GM18517 (cell line): ENCODE measurements at regions not wholly inside any gene's neighbourhood (a gene's known extent, or its start where the extent isn't known, plus 50 kb on each side); places are given as distances from the start of the nearest gene placed in this dataset.

Experiments
- ATAC-seq: cut with Tn5 transposase; IDR thresholded peaks from one replicate; pipeline ENCODE4 v1.9.1; 2021; ENCODE audit warnings: mild to moderate bottlenecking, moderate library complexity; ENCODE audit not compliant: unreplicated experiment

- ATAC-seq: no peak
Observed at GRCh38 chr1:200354243-200354642, 55.6 kb downstream of the ZNF281 start.

DNA sequence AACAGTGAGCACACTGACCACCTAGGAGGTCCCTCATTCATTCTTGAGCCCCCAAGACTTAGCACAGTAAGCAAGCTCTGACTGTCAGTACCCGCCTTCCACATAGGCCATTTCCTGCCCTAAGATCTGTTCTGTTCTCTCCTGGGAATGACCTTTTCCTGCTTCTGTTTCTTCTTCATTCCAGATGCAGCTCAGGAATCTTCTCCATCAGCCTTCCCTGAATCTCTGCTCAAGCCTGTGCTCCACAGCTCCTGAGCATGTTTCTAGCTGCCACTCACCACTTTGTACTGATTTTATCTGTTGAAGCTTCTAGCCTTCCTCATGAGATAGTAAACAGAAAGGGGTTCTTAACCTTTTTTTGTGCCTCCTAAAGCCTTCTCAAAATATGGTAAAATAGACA lies 56.6 kb downstream of the ZNF281 start:
- no peak for ATAC-seq

GRCh38 chr1:200351826-200352549 lies 57.8 kb downstream of the ZNF281 start:
- ATAC-seq: peak; percentile 68

- no peak for ATAC-seq
Observed at GRCh38 chr1:200351425-200351824, 58.4 kb downstream of the ZNF281 start.

DNA sequence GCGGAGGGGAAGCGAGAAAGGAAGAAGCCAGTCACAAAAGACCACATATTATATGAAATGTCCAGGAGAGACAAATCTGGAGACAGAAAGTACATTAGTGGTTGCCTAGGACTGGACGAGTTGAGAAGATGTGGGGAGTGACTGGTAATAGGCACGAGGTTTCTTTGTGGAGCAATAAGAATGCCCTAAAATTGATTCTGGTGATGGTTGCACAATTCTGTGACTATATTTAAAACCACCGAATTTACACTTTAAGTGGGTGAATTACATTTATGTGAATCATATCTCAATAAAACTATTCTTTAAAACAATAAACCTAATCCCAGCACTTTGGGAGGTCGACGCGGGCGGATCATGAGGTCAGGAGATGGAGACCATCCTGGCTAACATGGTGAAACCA lies 63.1 kb downstream of the ZNF281 start:
- ATAC-seq: no peak

DNA sequence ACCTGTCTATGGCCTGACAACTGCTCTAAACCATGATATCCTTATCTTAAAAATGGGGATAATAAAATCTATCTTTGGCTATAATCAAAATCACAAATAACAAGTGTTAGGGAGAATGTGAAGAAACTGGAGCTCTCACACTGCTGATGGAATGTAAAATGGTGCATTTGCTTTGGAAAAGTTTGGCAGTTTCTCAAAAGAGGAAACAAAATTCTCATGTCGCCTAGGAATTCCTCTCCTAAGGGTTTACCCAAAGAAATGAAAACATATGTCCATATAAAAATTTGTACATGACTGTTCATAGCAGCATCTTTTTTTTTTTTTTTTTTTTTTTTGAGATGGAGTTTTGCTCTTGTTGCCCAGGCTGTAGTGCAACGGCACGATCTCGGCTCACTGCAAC lies 64.3 kb downstream of the ZNF281 start:
- ATAC-seq: no peak

GRCh38 chr1:200343874-200344273 lies 66.0 kb downstream of the ZNF281 start:
- ATAC-seq: no peak

GRCh38 chr1:200342511-200343311 lies 67.1 kb downstream of the ZNF281 start:
- no peak for ATAC-seq

- ATAC-seq: no peak
Observed at GRCh38 chr1:200338451-200338850, 71.4 kb downstream of the ZNF281 start.

GRCh38 chr1:200337831-200338230 lies 72.0 kb downstream of the ZNF281 start:
- ATAC-seq: no peak

DNA sequence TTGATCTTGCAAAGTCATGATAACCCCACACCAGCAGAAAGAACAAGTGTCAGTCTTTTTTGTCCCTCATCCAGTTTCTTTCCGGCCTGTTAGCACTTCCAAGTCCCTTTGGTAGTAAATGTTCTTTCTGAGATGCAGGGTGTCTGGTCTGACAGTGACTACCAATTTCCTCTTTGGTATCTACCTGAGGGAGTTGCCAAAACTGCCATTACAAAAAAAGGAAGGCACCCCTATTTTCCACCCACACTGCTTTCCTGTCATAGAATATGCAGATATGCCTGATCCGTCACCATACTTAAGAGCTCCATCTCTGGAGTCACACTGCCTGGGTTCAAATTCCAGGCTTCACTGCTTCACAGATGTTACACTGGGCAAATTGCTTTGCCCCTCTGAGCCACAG lies 72.4 kb downstream of the ZNF281 start:
- no peak for ATAC-seq

- no peak for ATAC-seq
Observed at GRCh38 chr1:200336901-200337391, 72.9 kb downstream of the ZNF281 start.

DNA sequence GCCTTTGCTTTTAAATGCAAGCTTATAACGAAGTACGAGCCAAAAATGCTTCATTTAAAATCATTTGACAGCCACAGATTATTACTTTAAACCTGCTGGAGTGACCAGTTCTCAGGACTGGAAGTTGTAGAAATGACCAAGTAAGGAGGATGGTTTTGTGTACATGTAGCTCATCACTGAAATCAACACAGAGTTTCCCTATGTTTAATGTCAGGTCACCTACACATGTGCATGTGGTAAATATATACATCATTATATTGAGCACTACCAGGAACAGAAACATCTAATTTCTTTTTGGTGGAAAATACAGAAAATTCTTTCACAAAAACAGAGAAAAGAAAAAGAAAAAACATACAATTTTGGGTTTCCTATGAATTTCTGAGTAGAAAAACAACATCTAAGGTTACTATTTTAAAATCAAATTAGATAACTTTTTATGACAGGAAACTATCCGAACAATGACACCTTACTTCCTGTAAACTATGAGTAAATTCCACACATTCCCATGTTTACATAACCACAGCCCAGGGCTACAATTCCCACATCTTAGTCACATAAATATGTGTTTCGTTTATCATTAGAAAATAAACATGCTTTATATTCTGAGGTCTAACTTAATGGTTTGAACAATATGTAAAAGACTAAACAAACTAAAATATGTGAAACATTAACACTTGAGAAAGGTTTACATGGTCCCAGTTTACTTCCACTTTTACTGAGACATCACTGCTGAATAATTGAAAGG lies 73.6 kb downstream of the ZNF281 start:
- no peak for ATAC-seq

DNA sequence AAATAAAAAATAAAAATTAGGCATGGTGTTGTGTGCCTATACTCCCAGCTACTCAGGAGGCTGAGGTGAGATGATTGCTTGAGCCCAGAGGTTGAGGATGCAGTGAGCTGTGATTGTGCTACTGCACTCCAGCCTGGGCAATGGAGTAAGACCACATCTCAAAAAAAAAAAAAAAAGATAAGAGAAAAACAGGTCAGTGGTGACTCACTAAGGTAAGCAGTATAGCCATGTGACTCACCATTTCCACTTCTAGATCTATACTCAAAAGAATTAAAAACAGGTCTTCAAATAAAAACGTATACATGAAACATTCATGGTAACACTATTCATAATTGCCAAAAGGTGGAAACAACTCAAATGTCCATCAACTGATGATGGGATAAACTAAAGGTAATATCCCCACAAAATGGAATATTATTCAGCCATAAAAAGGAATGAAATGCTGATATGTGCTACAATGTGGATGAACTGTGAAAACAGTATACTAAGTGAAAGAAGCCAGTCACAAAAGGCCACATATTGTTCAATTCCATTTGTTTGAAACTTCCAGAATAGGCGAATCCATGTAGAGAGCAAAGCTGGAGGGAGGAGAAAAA lies 75.1 kb downstream of the ZNF281 start:
- ATAC-seq: no peak

DNA sequence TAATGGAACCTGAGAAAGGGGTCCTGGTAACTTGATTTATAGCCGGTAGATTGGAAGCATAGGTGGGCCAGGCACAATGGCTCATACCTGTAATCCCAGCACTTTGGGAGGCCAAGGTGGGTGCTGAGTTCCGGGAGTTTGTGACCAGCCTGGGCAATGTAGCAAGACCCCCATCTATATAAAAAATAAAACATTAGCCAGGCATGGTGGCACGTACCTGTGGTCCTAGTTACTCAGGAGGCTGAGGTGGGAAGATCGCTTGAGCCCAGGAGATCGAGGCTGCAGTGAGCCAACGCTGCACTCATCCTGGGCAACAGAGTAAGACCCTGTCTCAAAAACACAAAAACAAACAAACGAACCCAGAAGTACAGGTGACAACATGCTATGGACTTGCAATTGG lies 76.5 kb downstream of the ZNF281 start:
- ATAC-seq: no peak

GRCh38 chr1:200332716-200333115 lies 77.1 kb downstream of the ZNF281 start:
- ATAC-seq: no peak

DNA sequence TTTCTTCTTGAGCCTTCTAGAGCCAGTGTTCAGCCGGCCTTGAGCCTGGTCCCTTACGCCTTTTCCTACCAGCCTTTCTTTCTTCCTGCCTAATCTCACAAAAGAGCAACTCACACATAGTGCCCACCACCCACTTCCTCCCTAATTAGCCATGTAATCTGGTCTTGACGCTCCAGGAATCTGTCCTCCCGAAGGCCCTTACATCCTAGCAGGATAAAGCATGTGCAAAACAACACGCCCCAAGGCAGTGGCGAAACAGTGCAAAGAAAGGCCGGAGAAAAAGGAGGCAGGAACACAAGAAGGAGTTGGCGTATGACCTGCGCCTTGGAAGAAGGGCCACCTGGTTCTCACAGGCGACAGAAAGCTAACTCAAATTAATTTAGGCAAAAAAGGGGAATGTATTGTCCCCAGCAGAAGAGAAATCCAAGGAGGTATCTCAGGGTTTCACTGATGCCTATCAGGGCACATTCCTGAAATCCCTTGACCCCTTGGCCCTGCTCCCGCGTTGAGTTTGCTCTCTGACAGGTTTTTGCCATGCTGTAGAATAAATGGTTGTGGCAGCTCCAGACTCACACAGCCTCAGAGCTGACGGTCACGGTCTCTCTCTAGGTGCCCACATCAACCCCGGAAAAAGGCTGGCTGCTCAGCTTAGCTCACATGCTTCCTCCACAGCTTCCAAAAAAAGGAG lies 79.0 kb downstream of the ZNF281 start:
- ATAC-seq: no peak

DNA sequence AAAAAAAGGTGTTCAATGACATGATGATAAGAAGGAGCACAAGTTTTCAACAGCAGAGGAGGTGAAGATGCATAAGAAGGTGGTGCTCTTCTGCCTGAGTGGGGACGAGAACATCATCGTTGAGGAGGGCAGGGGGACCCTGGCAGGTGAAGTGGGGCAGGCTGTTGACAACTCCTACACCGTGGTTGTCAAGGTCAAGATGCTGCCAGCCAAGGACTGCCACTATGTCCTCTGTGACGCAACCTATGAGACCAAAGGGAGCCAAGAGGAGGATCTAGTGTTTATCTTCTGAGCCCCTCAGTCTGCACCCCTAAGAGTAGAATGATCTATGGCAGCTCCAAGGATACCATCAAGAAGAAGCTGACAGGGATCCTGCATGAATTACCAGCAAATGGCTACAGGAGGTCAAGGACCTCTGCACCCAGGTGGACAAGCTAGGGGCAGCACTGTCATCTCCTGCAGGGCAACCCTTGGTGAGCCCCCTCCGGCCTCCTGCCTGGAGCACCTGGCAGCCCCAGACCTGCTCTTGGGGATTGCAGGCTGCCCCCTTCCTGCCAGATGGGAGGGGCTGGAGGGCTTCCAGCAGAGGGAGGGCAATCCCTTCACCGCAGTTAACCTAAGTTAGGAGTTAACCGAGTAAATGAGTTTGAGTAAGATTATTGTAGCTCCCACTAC lies 80.5 kb downstream of the ZNF281 start:
- ATAC-seq: no peak

DNA sequence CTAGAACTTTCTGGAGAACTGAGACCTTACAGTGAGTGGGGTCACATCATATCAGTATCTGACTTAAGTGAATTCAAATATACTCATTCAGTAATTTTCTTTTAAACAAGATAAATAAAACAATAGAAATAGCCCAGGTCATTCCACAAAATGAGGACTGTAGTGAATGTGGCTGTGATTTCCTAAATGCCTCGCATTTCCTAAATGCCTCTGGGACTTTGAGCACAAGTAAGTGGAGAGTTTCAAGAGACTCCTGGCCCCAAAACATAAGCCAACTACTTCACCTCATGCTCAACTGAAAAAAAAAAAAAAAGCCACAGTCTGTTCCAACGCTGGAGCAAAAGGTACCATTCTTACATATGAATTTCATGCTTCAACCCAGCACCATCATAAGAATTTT lies 81.5 kb downstream of the ZNF281 start:
- ATAC-seq: no peak

GRCh38 chr1:200323856-200324400 lies 85.9 kb downstream of the ZNF281 start:
- ATAC-seq: no peak
